GM12878 (cell line): ENCODE measurements at regions not wholly inside any gene's neighbourhood (a gene's known extent, or its start where the extent isn't known, plus 50 kb on each side); places are given as distances from the start of the nearest gene placed in this dataset.

Experiments
- ATAC-seq: fragments of 200-7000 bp; cut with Tn5 transposase; 3 replicates; pipeline ENCODE4 v1.9.1; 2020; ENCODE audit warnings: mild to moderate bottlenecking, moderate library complexity
- BruUV-seq: library from RNA; stranded (reverse); fragments of 400-500 nt; replicated peaks from 2 replicates; lab custom pipeline; 2021; lab: Mats Ljungman, UMichigan
- CTCF ChIA-PET: fragments of 300-600 bp; sonication (Branson Sonifier 250); formaldehyde crosslinking; extraction: SDS; loops from one replicate; lab custom pipeline; 2021; ENCODE audit warnings: inconsistent platforms; lab: Yijun Ruan, JAX
- POLR2A ChIA-PET: fragments of 350-600 bp; formaldehyde crosslinking; extraction: SDS; loops from one replicate; lab custom pipeline; 2021; ENCODE audit warnings: inconsistent platforms; lab: Charles Lee
- RAD21 ChIA-PET: fragments of 300-600 bp; sonication (Branson Sonifier 250); formaldehyde crosslinking; loops from one replicate; lab custom pipeline; 2023; ENCODE audit warnings: antibody characterized with exemption; ENCODE audit not compliant: unreplicated experiment; lab: Charles Lee
- SMC1A ChIA-PET: fragments of 300-600 bp; sonication (Branson Sonifier 250); formaldehyde crosslinking; loops from one replicate; lab custom pipeline; 2023; ENCODE audit not compliant: unreplicated experiment, uncharacterized antibody; lab: Charles Lee
- DNase-seq: peaks from one replicate; pipeline ENCODE4 v3.0.0-alpha.2; 2011; ENCODE audit warnings: low read depth, low spot score
- FAIRE-seq: peaks from 3 replicates; lab custom pipeline; 2011; peaks lifted over from hg19 to GRCh38; lab: Jason Lieb, UNC
- H2AFZ ChIP-seq: 2 replicates; pipeline ENCODE4 v1.6.0; 2011; ENCODE audit warnings: low read depth, low read length, control low read depth; ENCODE audit not compliant: control insufficient read depth
- H3K27ac ChIP-seq: 2 replicates; pipeline ENCODE4 v1.5.1; 2011; ENCODE audit warnings: control low read depth; ENCODE audit not compliant: control insufficient read depth, insufficient read depth
- H3K27me3 ChIP-seq, 2 experiments: replicated peaks in 1 of 2; 2 replicates each; pipeline versions ENCODE4 v1.6.0 to v1.6.1; 2011; ENCODE audit warnings: low read length in 1 of 2; ENCODE audit not compliant: control insufficient read depth in 2 of 2, insufficient read depth in 2 of 2
- H3K36me3 ChIP-seq, 2 experiments: 2 replicates each; pipeline ENCODE4 v1.5.1; 2011; ENCODE audit warnings: low read length in 1 of 2; ENCODE audit not compliant: control insufficient read depth in 2 of 2, insufficient read depth in 2 of 2
- H3K4me1 ChIP-seq: 2 replicates; pipeline ENCODE4 v1.6.1; 2011; ENCODE audit warnings: mild to moderate bottlenecking, low read length, moderate library complexity, mixed read lengths; ENCODE audit not compliant: control insufficient read depth, insufficient read depth
- H3K4me2 ChIP-seq: 2 replicates; pipeline ENCODE4 v1.6.0; 2011; ENCODE audit warnings: control low read depth; ENCODE audit not compliant: control insufficient read depth, insufficient read depth
- H3K4me3 ChIP-seq: fragments of 200-600 bp; sonication (generic); 2 replicates; pipeline ENCODE4 v1.5.1; 2016
- H3K79me2 ChIP-seq: 2 replicates; pipeline ENCODE4 v1.6.0; 2011; ENCODE audit warnings: low read length; ENCODE audit not compliant: control insufficient read depth, insufficient read depth
- H3K9ac ChIP-seq: 2 replicates; pipeline ENCODE4 v1.8.0; 2011; ENCODE audit warnings: low read length, control low read depth, mixed read lengths; ENCODE audit not compliant: control insufficient read depth, insufficient read depth
- H3K9me3 ChIP-seq: replicated peaks from 3 replicates; pipeline ENCODE4 v1.5.1; 2011; ENCODE audit warnings: mild to moderate bottlenecking, low read length; ENCODE audit not compliant: control insufficient read depth, insufficient read depth
- H4K20me1 ChIP-seq: 2 replicates; pipeline ENCODE4 v1.6.0; 2011; ENCODE audit not compliant: control insufficient read depth, insufficient read depth
- EZH2 ChIP-seq: IDR thresholded peaks from 2 replicates; pipeline ENCODE4 v1.6.1; 2012; ENCODE audit warnings: low read depth, mild to moderate bottlenecking, control low read depth, inconsistent platforms, low read length, borderline replicate concordance; ENCODE audit not compliant: control insufficient read depth
- GATAD2B ChIP-seq: fragments of 450-650 bp; conservative IDR thresholded peaks from 2 replicates; pipeline ENCODE4 v1.6.1; 2017; ENCODE audit warnings: low read depth, mild to moderate bottlenecking, moderate library complexity
- MYC ChIP-seq: IDR thresholded peaks from 2 replicates; pipeline ENCODE4 v1.6.1; 2011; ENCODE audit warnings: mild to moderate bottlenecking, low read length, moderate library complexity, inconsistent platforms; ENCODE audit not compliant: insufficient read depth, insufficient replicate concordance, insufficient read length, severe bottlenecking
- NFIC ChIP-seq: IDR thresholded peaks from 2 replicates; pipeline ENCODE4 v1.6.1; 2012; ENCODE audit warnings: low read depth, mild to moderate bottlenecking, inconsistent platforms, low read length, moderate library complexity
- NR2C2 ChIP-seq: IDR thresholded peaks from 2 replicates; pipeline ENCODE4 v1.6.1; 2011; ENCODE audit warnings: borderline replicate concordance, low read depth; ENCODE audit not compliant: control insufficient read depth, insufficient read length
- NR2F1 ChIP-seq: fragments of 450-650 bp; conservative IDR thresholded peaks from 2 replicates; pipeline ENCODE4 v1.6.1; 2017; ENCODE audit warnings: mild to moderate bottlenecking
- NRF1 ChIP-seq: conservative IDR thresholded peaks from 2 replicates; pipeline ENCODE4 v1.6.1; 2011; ENCODE audit warnings: mild to moderate bottlenecking, low read depth, low read length, improper control_type of control experiment
- PAX5 ChIP-seq: IDR thresholded peaks from 2 replicates; pipeline ENCODE4 v1.6.1; 2011; ENCODE audit warnings: low read depth, low read length, borderline replicate concordance
- RB1 ChIP-seq: fragments of 450-650 bp; formaldehyde crosslinking; IDR thresholded peaks from 2 replicates; pipeline ENCODE4 v1.6.1; 2017; ENCODE audit warnings: mild to moderate bottlenecking, borderline replicate concordance
- RBBP5 ChIP-seq: fragments of 200-600 bp; sonication (generic); conservative IDR thresholded peaks from 2 replicates; pipeline ENCODE4 v1.6.1; 2016
- RELA ChIP-seq: fragments of 450-650 bp; IDR thresholded peaks from 2 replicates; pipeline ENCODE4 v1.8.0; 2014; ENCODE audit warnings: borderline replicate concordance; ENCODE audit not compliant: partially characterized antibody
- STAT1 ChIP-seq: fragments of 450-650 bp; conservative IDR thresholded peaks from 2 replicates; pipeline ENCODE4 v1.6.1; 2014; ENCODE audit warnings: antibody characterized with exemption, mild to moderate bottlenecking
- ZNF622 ChIP-seq: fragments of 450-650 bp; IDR thresholded peaks from 2 replicates; pipeline ENCODE4 v1.6.1; 2017; ENCODE audit warnings: mild to moderate bottlenecking, inconsistent platforms
- WGBS: methylation state at CpG from one replicate; pipeline ENCODE4 v1.1.6; 2016; ENCODE audit warnings: low lambda C conversion rate; ENCODE audit not compliant: insufficient replicate concordance, insufficient coverage; ENCODE audit errors: missing lambda C conversion rate; 5-methylcytosine and 5-hydroxymethylcytosine counted together
- in situ Hi-C: fragments of 300-500 bp; cut with MboI; formaldehyde crosslinking; loops from 9 replicates; pipeline ENCODE4 v1.14.3; 2018; ENCODE audit warnings: mixed read lengths
- intact Hi-C: fragments of 100-400 bp; cut with micrococcal nuclease; formaldehyde crosslinking; loops from one replicate; pipeline ENCODE4 v1.14.2; 2022; ENCODE audit not compliant: unreplicated experiment
- TF ChIP-seq, protein P1 (sequence below): IDR thresholded peaks from 2 replicates; pipeline ENCODE4 v1.6.1; 2011; ENCODE audit warnings: low read depth, mild to moderate bottlenecking, low read length, moderate library complexity, borderline replicate concordance; ENCODE audit errors: extremely low read depth
- TF ChIP-seq, protein P2 (sequence below): IDR thresholded peaks from 2 replicates; pipeline ENCODE4 v1.6.1; 2012; ENCODE audit warnings: low read length, inconsistent platforms
- TF ChIP-seq, protein P3 (sequence below): IDR thresholded peaks from 2 replicates; pipeline ENCODE4 v1.6.1; 2011; ENCODE audit warnings: borderline replicate concordance, low read depth, mild to moderate bottlenecking, moderate library complexity, low read length; ENCODE audit not compliant: insufficient read depth, poor library complexity, severe bottlenecking

DNA sequence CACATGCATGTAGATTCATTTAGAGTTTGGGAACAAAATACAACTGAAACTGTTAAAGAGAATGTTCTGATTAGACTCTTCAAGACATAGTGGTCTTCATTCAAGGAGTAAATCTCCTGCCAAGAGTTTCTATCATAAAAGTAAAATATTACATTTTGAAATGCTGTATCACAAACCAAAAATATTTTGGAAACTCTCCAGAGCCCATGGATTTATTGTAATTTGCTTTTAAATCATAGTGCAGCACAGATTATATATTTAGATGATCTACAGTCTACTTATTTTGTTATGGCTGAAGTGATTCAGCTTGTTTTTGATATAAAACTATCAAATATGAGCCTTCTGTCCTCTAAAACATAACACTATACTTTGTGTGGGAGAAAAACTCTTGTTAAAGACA, 105.3 kb downstream of the DISP1 start:
- Histone ChIP-seq H3K9me3 (no peaks in the 10 kb centered on the region; the same call in 1 of the 3 replicates), H3K27ac (no peak overlapping the region), H3K4me1 (no peaks in the 10 kb centered on the region), H3K4me2 (no peak overlapping the region), H2AFZ (no peak overlapping the region), H3K9ac (no peak overlapping the region), H3K79me2 (no peaks in the 10 kb centered on the region), H3K4me3 (no peak overlapping the region), H3K27me3 (no peaks in the 10 kb centered on the region), H4K20me1 (no peaks in the 10 kb centered on the region), H3K36me3 (no peaks in the 10 kb centered on the region)
- intact Hi-C loops: no loop called here
- ATAC-seq (no peak), FAIRE-seq (no peak), DNase-seq (no peak)
- in situ Hi-C loops: no loop called here
- TF ChIP-seq NR2C2 (no peak), NRF1 (no peak), RB1 (no peak)
- TF ChIP-seq, protein P1, sequence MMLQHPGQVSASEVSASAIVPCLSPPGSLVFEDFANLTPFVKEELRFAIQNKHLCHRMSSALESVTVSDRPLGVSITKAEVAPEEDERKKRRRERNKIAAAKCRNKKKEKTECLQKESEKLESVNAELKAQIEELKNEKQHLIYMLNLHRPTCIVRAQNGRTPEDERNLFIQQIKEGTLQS: no peak
- ChIA-PET SMC1A (no interaction called here), CTCF (no interaction called here), POLR2A (no interaction called here), RAD21 (no interaction called here)
- BruUV-seq: no TSS peak

DNA sequence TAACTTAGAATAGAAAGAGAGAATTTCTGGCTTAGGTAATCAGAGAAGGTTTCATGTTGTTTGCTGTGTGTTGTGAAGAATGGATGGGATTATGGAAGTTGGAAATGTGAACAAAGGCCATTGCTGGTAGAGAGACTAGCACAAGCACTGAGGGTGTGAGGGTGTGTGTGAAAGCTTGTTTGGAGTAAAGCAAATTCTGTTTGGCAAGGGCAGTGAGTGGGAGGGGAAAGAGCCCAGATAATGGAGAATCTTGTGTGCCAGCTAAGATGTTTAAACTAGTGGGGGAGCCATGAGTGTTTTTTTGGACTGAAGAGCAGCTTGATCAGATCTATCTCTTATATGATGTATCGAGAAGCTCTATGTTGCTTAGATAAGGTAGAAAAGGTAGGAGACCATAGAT, 107.1 kb downstream of the DISP1 start:
- Histone ChIP-seq H3K4me1 (no peaks in the 10 kb centered on the region), H4K20me1 (no peaks in the 10 kb centered on the region), H3K36me3 (no peaks in the 10 kb centered on the region), H2AFZ (no peak overlapping the region), H3K27ac (no peak overlapping the region), H3K9ac (no peak overlapping the region), H3K4me3 (no peak overlapping the region), H3K9me3 (no peaks in the 10 kb centered on the region; the same call in 2 of the 3 replicates), H3K79me2 (no peaks in the 10 kb centered on the region), H3K4me2 (no peak overlapping the region), H3K27me3 (no peaks in the 10 kb centered on the region)
- FAIRE-seq (no peak), DNase-seq (no peak), ATAC-seq (no peak)
- ChIA-PET CTCF (interaction anchor here (1.1 kb wide), 1 partner anchor 12 kb away, joined by 4 read pairs; no protein-coding TSS in a partner anchor), RAD21 (no interaction called here), SMC1A (no interaction called here), POLR2A (no interaction called here)
- BruUV-seq: no TSS peak
- intact Hi-C loops: no loop called here
- 93% methylated on average over 1 of the region's 1 CpG for WGBS
- in situ Hi-C loops: no loop called here
- TF ChIP-seq STAT1 (no peak), RBBP5 (no peak), MYC (no peak), NR2F1 (no peak), NFIC (no peak), GATAD2B (no peak), PAX5 (no peak), EZH2 (no peak), RELA (no peak), ZNF622 (no peak)
- TF ChIP-seq, protein P2, sequence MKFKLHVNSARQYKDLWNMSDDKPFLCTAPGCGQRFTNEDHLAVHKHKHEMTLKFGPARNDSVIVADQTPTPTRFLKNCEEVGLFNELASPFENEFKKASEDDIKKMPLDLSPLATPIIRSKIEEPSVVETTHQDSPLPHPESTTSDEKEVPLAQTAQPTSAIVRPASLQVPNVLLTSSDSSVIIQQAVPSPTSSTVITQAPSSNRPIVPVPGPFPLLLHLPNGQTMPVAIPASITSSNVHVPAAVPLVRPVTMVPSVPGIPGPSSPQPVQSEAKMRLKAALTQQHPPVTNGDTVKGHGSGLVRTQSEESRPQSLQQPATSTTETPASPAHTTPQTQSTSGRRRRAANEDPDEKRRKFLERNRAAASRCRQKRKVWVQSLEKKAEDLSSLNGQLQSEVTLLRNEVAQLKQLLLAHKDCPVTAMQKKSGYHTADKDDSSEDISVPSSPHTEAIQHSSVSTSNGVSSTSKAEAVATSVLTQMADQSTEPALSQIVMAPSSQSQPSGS: no peak
- TF ChIP-seq, protein P3, sequence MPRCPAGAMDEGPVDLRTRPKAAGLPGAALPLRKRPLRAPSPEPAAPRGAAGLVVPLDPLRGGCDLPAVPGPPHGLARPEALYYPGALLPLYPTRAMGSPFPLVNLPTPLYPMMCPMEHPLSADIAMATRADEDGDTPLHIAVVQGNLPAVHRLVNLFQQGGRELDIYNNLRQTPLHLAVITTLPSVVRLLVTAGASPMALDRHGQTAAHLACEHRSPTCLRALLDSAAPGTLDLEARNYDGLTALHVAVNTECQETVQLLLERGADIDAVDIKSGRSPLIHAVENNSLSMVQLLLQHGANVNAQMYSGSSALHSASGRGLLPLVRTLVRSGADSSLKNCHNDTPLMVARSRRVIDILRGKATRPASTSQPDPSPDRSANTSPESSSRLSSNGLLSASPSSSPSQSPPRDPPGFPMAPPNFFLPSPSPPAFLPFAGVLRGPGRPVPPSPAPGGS: no peak
